ENCODE measurements at regions not wholly inside any gene's neighbourhood (a gene's known extent, or its start where the extent isn't known, plus 50 kb on each side); places are given as distances from the start of the nearest gene placed in this dataset.

GRCh38 chr10:104518891-104519290 is 122.2 kb upstream of the SORCS3 start:
- no peak overlapping the region for H3K4me3 ChIP-seq (replicated peaks; ENCODE audit: low read depth, low read length)
- DNase-seq (ENCODE audit: extremely low read depth, low read depth) = no peak

GRCh38 chr10:104520653-104521052 is 120.4 kb upstream of the SORCS3 start:
- no peak for DNase-seq (ENCODE audit: extremely low read depth, low read depth)
- TF ChIP-seq CTCF (IDR thresholded peaks at IDR 0.05; ENCODE audit: low read depth, low read length, missing control alignments) = no peak
- H3K4me3 ChIP-seq (replicated peaks; ENCODE audit: low read depth, low read length) = no peak overlapping the region

More at GRCh38 chr10:104518891-104519290, 122.2 kb upstream of the SORCS3 start:
- no peak for TF ChIP-seq CTCF (IDR thresholded peaks at IDR 0.05; ENCODE audit: low read depth, low read length, missing control alignments)

GRCh38 chr10:104521901-104522694 is 119.0 kb upstream of the SORCS3 start:
- no peak overlapping the region for H3K4me3 ChIP-seq (replicated peaks; ENCODE audit: low read depth, low read length)
- no peak for DNase-seq (ENCODE audit: extremely low read depth, low read depth)
- TF ChIP-seq CTCF (IDR thresholded peaks at IDR 0.05; ENCODE audit: low read depth, low read length, missing control alignments) = no peak

GRCh38 chr10:104526188-104526587 is 114.9 kb upstream of the SORCS3 start:
- no peak for DNase-seq (ENCODE audit: extremely low read depth, low read depth)
- H3K4me3 ChIP-seq (replicated peaks; ENCODE audit: low read depth, low read length) = no peak overlapping the region
- no peak for TF ChIP-seq CTCF (IDR thresholded peaks at IDR 0.05; ENCODE audit: low read depth, low read length, missing control alignments)

GRCh38 chr10:104527013-104527412 is 114.1 kb upstream of the SORCS3 start:
- DNase-seq (ENCODE audit: extremely low read depth, low read depth) = no peak
- no peak overlapping the region for H3K4me3 ChIP-seq (replicated peaks; ENCODE audit: low read depth, low read length)
- no peak for TF ChIP-seq CTCF (IDR thresholded peaks at IDR 0.05; ENCODE audit: low read depth, low read length, missing control alignments)

GRCh38 chr10:104540181-104540580 is 100.9 kb upstream of the SORCS3 start:
- no peak overlapping the region for H3K4me3 ChIP-seq (replicated peaks; ENCODE audit: low read depth, low read length)
- no peak for DNase-seq (ENCODE audit: extremely low read depth, low read depth)
- no peak for TF ChIP-seq CTCF (IDR thresholded peaks at IDR 0.05; ENCODE audit: low read depth, low read length, missing control alignments)
